Tibial artery (tissue), 4 donors: ENCODE measurements at regions not wholly inside any gene's neighbourhood (a gene's known extent, or its start where the extent isn't known, plus 50 kb on each side); places are given as distances from the start of the nearest gene placed in this dataset.

Source experiments
- DNase-seq, 2 donors: peaks; one replicate each; pipeline ENCODE4 v3.0.0-alpha.2; 2019
- H3K27ac ChIP-seq, 2 donors: fragments of 200-600 bp; sonication (generic) in 1 of 2; 1 replicate in 1 of 2; 2 replicates in 1 of 2; pipeline ENCODE4 v1.5.1; 2018 to 2019; ENCODE audit warnings: mild to moderate bottlenecking in 1 of 2
- H3K27me3 ChIP-seq, 2 donors: fragments of 200-600 bp; sonication (generic) in 1 of 2; one replicate each; pipeline versions ENCODE4 v1.5.1 to v1.6.0; 2016 to 2019
- H3K36me3 ChIP-seq, 3 donors: fragments of 200-600 bp; sonication (generic) in 2 of 3; one replicate each; pipeline ENCODE4 v1.5.1; 2016 to 2019; ENCODE audit warnings: mild to moderate bottlenecking in 2 of 3
- H3K4me1 ChIP-seq, 4 donors: fragments of 200-600 bp; sonication (generic) in 2 of 4; 1 replicate in 3 of 4; 2 replicates in 1 of 4; pipeline ENCODE4 v1.5.1; 2016 to 2019
- H3K4me3 ChIP-seq, 2 donors: fragments of 200-600 bp; sonication (generic) in 1 of 2; 1 replicate in 1 of 2; 2 replicates in 1 of 2; pipeline ENCODE4 v1.5.1; 2018 to 2019; ENCODE audit warnings: mild to moderate bottlenecking in 2 of 2
- H3K9me3 ChIP-seq, 3 donors: fragments of 200-600 bp; sonication (generic) in 1 of 3; one replicate each; pipeline ENCODE4 v1.5.1; 2016 to 2019
- intact Hi-C: fragments of 100-400 bp; cut with DNase I; formaldehyde crosslinking; loops from one replicate; pipeline ENCODE4 v1.15.0; 2023; ENCODE audit warnings: low total_unique reads
- TF ChIP-seq, protein P1 (sequence below), 2 experiments: fragments of 200-600 bp in 1 of 2; fragments of 450-650 bp in 1 of 2; IDR thresholded peaks; one replicate each; pipeline ENCODE4 v1.5.1; 2017 to 2019; ENCODE audit warnings: antibody characterized with exemption in 2 of 2, mild to moderate bottlenecking in 1 of 2, moderate library complexity in 1 of 2

DNA sequence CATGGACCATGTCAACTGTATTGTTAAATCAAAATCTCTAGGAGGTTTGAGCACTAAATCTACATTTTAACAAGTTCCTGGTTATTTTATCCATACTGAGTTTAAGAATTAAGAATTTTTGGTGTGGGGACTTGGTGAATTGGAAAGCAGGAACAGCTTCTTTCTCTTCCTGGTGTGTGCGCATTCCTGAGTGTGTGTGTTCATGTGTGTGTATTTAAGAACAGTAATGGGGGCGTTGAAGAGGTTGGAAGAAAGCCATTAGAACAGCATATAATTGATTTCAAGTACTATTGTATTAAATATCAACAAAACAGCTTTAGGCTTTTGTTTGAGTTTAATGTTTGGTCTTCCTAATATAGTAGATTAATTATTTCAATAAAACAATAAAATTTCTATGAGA lies 801.3 kb upstream of the ID2 start:
- H3K36me3 ChIP-seq, result no peaks in the 10 kb centered on the region
- H3K4me1 ChIP-seq, result no peaks in the 10 kb centered on the region
- H3K27me3 ChIP-seq, result no peaks in the 10 kb centered on the region
- intact Hi-C loops, result no loop called here
- H3K4me3 ChIP-seq, result no peak overlapping the region
- no peak overlapping the region for H3K27ac ChIP-seq
- no peak for DNase-seq
- TF ChIP-seq, protein P1, sequence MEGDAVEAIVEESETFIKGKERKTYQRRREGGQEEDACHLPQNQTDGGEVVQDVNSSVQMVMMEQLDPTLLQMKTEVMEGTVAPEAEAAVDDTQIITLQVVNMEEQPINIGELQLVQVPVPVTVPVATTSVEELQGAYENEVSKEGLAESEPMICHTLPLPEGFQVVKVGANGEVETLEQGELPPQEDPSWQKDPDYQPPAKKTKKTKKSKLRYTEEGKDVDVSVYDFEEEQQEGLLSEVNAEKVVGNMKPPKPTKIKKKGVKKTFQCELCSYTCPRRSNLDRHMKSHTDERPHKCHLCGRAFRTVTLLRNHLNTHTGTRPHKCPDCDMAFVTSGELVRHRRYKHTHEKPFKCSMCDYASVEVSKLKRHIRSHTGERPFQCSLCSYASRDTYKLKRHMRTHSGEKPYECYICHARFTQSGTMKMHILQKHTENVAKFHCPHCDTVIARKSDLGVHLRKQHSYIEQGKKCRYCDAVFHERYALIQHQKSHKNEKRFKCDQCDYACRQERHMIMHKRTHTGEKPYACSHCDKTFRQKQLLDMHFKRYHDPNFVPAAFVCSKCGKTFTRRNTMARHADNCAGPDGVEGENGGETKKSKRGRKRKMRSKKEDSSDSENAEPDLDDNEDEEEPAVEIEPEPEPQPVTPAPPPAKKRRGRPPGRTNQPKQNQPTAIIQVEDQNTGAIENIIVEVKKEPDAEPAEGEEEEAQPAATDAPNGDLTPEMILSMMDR (IDR thresholded peaks at IDR 0.05), result no peak
- H3K9me3 ChIP-seq, result no peaks in the 10 kb centered on the region

DNA sequence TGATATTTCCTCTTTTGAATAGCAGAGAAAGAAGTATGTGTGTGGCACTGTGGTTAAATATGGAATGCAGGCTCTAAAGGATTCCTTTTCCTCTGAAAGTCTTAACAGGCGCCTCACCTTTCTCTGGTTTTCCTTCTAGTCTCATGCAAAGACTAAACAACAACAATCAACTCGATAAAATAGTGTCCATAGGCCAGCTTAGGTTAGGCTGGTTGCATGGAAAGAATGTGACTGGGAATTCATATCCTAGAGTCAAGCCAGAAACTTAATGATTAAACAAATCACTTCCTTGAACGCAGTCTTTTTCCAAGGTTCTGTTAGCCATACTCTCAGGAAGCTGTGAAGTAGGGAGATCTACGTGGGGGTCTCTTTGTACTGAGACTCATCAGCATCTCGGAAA lies 800.8 kb upstream of the ID2 start:
- intact Hi-C loops, result no loop called here
- no peak for DNase-seq
- TF ChIP-seq, protein P1 (IDR thresholded peaks at IDR 0.05), result no peak
- no peaks in the 10 kb centered on the region for H3K36me3 ChIP-seq
- H3K4me1 ChIP-seq, result no peaks in the 10 kb centered on the region
- no peaks in the 10 kb centered on the region for H3K9me3 ChIP-seq
- H3K4me3 ChIP-seq, result no peak overlapping the region
- no peaks in the 10 kb centered on the region for H3K27me3 ChIP-seq
- no peak overlapping the region for H3K27ac ChIP-seq

DNA sequence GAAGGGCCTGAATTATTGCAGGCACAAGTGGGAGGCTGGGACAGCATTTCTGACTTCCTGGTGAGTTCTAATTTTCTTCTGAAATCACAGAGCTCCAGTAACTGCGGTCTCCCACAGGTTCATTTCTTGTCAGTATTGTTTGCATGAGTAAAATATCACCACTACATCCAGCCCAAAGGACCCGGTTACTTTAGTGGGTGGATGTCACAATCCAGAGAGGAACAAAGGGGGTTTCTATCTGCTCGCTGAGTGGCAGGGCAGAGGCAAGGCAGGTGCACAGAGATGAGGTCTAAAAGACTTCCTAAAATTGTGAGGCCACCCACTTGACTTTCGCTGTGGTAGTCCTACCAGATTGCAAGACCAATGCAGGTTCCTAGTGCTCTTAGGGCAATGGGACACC lies 800.4 kb upstream of the ID2 start:
- TF ChIP-seq, protein P1 (IDR thresholded peaks at IDR 0.05), result no peak
- intact Hi-C loops, result no loop called here
- no peak overlapping the region for H3K27ac ChIP-seq

DNA sequence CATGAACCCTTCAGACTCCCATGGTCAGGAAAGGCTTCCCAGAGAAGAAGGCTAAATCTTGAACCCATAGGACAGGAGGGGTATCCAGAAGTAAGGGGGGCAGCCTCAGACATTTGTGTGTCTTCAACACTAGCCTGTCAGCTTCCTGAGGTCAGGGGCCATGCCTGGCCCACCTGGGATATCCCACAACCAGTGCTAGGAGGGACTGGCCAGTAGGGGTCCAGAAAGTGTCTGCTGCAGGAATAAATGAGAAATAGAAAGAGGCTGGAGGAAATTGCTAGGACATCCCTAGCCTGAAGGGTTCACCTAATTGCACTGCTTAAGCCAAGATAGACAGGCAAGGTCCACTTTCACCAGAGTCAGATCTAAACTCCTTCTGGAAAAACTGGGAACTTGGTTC lies 799.6 kb upstream of the ID2 start:
- intact Hi-C loops, result no loop called here
- DNase-seq, result no peak
- Histone ChIP-seq H3K27ac (no peak overlapping the region), H3K4me1 (no peaks in the 10 kb centered on the region), H3K4me3 (no peak overlapping the region), H3K27me3 (no peaks in the 10 kb centered on the region), H3K36me3 (no peaks in the 10 kb centered on the region), H3K9me3 (no peaks in the 10 kb centered on the region)
- TF ChIP-seq, protein P1 (IDR thresholded peaks at IDR 0.05), result no peak

More for the DNA sequence above, 800.4 kb upstream of the ID2 start:
- DNase-seq, result no peak
- Histone ChIP-seq H3K27me3 (no peaks in the 10 kb centered on the region), H3K4me1 (no peaks in the 10 kb centered on the region), H3K36me3 (no peaks in the 10 kb centered on the region), H3K9me3 (no peaks in the 10 kb centered on the region), H3K4me3 (no peak overlapping the region)

DNA sequence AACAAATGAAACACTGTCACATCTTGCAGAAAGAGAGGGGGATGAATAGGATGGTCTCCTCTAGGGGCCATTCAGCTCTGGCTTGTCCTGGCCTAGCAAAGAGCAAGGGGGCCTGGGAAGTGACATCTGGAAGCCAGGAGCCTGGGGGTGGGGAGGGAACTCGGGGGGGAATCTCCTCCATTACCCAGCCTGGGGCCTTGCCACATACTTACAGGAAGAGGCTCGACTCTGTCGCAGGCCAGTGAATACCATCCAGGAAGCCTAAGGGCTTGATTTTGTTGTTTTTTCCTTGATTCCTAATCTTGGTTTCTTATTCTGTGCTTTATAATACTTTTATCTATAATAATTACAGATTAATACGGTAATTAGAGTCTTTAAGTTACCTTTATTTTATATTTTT lies 797.5 kb upstream of the ID2 start:
- Histone ChIP-seq H3K27me3 (no peaks in the 10 kb centered on the region), H3K4me3 (no peak overlapping the region), H3K27ac (no peak overlapping the region), H3K36me3 (no peaks in the 10 kb centered on the region), H3K9me3 (no peaks in the 10 kb centered on the region), H3K4me1 (no peaks in the 10 kb centered on the region)
- intact Hi-C loops, result no loop called here
- DNase-seq, result no peak
- TF ChIP-seq, protein P1 (IDR thresholded peaks at IDR 0.05), result no peak

DNA sequence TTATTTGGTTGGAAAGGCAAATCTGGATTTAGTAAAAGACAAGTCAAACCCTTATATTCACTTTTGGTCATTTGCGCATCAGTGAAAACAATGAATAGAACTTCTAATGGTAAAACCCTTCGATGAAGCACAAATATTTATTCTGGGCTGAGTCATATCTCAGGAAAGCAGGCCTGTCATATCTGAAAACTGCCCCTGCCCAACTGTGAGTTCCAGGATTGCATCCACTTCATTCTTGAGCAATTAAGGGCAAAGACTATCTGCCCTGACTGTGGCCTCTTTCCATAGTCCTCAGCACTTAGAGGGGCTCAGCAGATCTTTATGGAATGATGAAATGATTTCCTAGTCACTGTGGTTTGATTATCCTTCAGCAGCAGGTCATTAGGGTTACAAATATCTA lies 795.2 kb upstream of the ID2 start:
- no peaks in the 10 kb centered on the region for H3K9me3 ChIP-seq
- no peak for DNase-seq
- H3K27me3 ChIP-seq, result no peaks in the 10 kb centered on the region
- H3K4me1 ChIP-seq, result no peaks in the 10 kb centered on the region
- H3K36me3 ChIP-seq, result no peaks in the 10 kb centered on the region
- intact Hi-C loops, result no loop called here
- TF ChIP-seq, protein P1 (IDR thresholded peaks at IDR 0.05), result no peak
- H3K27ac ChIP-seq, result no peak overlapping the region
- H3K4me3 ChIP-seq, result no peak overlapping the region
